ENCODE measurements at regions not wholly inside any gene's neighbourhood (a gene's known extent, or its start where the extent isn't known, plus 50 kb on each side); places are given as distances from the start of the nearest gene placed in this dataset.

DNA sequence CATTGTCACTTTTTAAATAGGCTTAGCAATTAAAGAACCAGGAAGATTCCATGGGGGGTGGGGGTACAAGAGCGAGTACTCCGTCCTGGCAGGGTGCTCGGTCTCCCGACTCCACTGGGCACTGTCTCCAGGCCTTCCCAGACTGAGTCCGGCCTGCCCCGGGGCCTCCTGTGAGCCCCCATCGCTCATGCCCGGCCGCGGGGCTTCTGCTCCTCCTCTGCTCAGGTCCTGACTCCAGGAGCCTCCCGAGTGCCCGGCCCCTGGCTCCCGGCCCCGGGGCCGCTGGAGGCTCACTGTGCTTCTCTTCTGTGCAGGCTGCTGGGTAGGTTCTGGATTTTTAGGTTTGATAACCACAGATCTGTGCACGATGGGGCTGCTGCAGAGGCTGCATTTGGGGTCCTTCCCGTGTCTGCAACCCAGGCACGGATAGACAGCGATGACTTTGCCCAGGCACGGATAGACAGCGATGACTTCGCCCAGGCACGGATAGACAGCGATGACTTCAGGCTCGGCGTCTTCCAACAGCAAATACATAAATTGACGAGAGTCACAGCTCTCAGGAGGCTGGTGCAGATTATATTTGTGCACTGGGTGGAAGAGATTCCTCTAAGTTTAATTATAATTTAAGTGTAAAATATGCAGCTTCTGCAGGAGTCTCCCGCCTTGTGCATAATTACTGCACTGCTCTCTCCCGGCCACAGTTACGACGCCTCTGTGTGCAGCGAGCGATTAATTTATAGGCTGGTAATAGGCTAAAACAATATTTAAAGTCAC lies 74.8 kb upstream of the RXRA start:
- DNase-seq: no peak

GRCh38 chr9:134252084-134252830 lies 74.0 kb upstream of the RXRA start:
- DNase-seq: no peak

DNA sequence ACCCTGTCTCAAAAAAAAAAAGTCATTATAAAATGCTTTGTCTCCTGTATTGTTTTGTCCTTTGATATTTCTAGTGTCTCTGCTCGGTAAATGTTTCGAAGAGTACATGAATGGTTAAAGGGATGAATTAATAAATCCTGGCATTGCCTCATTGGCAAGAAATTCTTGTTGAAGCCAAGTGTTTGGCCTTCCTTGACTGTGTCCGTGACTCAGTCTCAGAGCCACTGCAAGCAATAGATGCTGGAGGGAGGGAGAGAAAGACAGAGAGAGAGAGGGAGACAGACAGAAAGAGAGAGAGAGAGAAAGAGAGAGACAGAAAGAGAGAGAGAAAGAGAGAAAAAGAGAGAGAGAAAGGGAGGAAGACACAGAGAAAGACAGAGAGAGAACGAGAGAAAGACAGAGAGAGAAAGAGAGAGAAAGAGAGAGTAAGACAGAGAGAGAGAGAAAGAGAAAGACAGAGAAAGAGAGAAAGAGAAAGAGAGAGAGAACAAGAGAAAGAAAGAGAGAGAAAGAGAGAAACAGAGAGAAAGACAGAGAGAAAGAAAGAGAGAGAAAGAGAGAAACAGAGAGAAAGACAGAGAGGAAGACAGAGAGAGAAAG lies 72.5 kb upstream of the RXRA start:
- no peak for DNase-seq

DNA sequence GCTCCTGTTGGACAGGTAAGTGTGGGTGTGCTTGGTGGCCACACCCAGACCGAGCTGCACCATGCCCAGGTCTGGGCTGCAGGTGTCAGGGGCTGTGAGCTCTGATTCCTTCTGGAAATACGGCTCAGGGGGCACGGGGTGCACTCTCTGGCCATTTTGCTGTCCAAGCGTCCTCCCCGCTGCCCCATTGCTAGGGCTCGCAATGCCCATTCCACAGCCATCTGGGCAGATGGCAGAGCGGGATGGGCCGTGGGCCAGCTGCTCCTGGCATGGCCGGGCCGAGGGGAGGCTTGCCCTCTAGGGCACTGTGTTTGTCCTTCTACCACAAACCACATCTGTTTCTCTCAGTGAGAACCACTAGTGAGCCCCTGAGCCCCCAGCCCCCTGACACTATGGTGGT lies 67.9 kb upstream of the RXRA start:
- no peak for DNase-seq

DNA sequence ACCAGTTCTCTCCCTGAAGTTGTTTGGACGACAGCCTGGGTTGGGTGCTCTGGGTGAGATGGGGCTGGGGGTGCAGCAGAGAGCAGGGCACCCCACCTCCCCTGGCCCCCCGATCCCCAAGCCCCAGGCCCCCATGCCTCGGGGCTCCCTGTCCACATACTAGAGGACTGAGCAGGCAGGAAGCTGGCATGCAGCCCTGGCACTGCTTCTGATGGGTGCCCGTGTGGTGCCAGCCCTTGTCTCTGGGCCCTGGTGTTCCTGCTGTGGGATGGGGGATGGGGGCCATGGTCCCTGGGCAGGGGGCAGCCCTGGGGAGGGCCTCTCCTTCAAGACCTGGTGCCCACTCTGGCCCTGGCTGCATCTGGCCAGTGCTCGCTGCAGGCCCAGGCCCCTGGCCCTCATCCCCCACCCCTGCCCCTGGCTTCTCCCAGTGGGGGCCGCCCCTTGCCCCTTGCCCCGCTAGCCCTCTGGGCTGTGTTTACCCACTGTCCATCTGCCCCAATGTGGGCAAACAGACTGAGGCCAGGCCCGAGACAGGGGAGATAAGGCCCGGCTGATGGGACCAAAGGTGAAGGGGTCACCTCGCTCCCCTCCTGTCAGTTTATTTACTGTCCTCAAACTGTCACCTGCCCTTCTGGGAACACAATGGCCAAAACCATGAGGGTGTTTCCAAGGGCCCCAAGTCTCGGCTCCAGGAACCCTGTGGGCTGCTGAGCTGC lies 67.3 kb upstream of the RXRA start:
- no peak for DNase-seq

DNA sequence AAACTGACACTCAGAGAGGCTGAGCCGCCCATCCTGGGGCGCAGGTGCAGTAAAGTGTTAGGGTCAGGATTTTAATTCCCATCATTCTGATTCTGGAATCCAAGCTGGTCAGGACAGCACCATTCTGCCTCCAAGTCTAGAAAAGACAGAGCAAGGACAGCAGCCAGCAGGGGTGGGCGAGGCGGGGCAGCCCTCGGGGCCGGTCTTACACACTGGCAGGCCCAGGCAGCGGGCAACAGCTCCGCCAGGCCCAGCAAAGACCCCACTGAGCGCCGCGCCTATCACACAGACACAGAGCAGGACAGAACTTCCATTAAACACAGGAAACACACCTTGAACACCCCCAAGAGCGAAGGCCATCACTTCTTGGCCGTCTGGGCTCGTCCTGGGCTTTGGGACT lies 66.5 kb upstream of the RXRA start:
- DNase-seq: no peak

DNA sequence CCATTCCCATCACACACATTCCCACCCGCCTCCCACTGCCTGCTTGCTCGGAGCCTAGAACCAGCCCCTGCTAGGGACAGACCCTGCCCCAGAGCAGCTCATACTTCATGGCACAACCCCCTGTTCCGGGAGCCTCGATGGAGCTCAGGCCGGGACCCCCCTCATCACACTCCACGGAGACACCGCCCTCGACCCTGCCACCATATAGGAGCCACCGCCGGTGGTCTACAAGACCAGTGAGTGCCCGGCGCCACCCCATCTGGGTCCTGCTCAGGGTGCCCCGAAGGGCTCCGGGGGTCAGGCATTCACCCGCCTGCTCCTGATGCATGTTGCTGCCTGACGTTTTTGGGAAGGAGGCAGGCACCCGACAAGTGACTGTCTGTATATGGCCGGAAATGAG lies 65.5 kb upstream of the RXRA start:
- DNase-seq: no peak

- no peak for DNase-seq
Measured at GRCh38 chr9:134262035-134262434, 64.2 kb upstream of the RXRA start.

GRCh38 chr9:134263596-134263995 lies 62.7 kb upstream of the RXRA start:
- DNase-seq: no peak

DNA sequence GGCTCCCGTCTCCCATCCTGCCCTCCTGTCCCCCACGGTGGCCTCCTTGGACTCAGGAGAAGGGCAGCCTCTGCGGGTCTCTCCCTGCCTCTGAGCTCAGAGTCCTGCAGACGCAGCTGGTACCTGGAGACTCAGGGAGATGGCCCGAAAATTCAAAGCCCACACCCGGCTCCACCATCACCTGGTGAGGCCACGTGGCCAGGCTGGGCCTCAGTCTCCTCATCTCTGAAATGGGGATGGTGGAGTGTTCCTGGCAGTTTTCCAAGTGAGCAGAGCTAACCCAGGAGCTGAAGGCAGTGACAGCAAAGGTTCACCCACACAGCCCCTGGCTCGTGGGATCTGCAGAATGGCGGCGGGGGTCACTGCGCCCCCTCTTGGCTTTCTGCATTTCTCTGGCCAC lies 62.1 kb upstream of the RXRA start:
- no peak for DNase-seq

DNA sequence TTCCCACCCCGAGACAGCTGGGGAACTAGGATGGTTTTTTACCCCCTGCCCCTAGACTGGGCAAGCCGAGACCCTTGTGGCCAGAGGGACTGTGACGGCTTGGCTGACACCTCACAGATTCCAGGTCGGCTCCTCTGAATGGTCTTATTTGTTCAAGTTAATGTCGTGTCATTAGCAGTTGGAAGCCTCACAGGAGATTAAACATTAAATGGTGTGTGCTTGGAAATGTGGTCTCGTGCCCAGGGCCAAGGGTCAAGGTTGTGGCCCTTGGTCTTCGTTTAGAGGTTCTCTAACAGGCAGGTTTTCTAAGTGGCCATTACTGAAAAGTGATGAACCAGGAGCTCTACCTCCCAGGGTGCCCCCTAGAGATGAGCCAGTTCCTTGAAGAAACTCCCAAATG lies 61.2 kb upstream of the RXRA start:
- no peak for DNase-seq

- DNase-seq: no peak
Measured at GRCh38 chr9:134266418-134266817, 59.8 kb upstream of the RXRA start.

DNA sequence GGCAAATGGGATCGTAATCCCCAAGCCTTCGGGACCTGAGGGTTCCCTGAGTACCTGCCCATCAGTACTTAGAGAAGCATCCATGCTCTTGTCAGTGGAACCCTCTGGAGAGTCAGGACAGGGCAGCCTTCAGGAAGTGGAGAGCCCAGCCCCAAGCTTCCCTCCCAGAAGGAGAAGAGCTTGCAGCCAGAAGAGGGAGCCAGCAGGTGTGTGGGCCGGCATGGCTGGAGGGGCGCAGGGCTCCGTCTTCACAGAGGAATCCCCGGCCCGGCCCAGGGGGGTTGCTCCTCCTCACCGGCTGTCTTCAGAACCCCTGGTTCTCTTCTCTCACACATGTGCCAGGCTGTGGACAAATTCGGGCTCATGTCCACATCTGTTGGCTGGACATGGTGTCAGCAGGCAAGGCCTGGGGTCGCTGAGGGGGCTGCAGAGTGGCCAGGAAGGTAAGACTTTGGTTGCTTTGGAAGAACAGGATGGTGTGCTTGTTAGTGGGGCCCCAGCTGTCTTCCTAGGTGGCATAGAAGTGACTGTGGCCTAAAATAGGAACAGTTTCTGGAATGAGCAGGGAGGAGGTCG lies 58.9 kb upstream of the RXRA start:
- DNase-seq: no peak

GRCh38 chr9:134267881-134268724 lies 58.2 kb upstream of the RXRA start:
- no peak for DNase-seq

DNA sequence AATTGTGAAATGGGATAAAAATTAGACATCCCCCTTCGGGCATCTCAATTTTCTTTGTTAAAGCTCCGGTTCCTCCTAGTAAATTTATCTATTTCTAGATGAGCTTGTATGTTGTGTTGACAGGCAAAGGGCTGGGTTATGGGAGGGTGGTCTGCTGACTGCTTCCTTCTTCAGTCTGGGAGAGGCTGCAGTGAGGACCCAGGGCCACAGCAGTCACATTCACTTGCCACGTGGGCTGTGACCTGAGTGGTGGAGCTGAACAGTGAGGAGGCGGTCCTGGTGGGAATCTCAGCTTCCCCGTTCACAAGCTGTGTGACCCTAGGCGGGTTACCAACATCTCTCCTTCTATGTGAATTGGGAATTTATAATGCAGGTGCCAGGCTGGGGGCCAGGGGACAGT lies 57.5 kb upstream of the RXRA start:
- no peak for DNase-seq

- no peak for DNase-seq
Measured at GRCh38 chr9:134271338-134272301, 54.6 kb upstream of the RXRA start.

- no peak for DNase-seq
Measured at GRCh38 chr9:134272302-134273023, 53.8 kb upstream of the RXRA start.

GRCh38 chr9:134273647-134274046 lies 52.6 kb upstream of the RXRA start:
- no peak for DNase-seq

GRCh38 chr9:134275375-134275774 lies 50.9 kb upstream of the RXRA start:
- no peak for DNase-seq

Measured in stimulated activated CD4-positive, alpha-beta T cell treated with anti-CD3 and anti-CD28 coated beads, Interleukin-12 subunit alpha, Interleukin-12 subunit beta, amount 100 ng/mL, for 4 hours (primary cell).